ENCODE measurements at regions not wholly inside any gene's neighbourhood (a gene's known extent, or its start where the extent isn't known, plus 50 kb on each side); places are given as distances from the start of the nearest gene placed in this dataset.
"Not testable (repeated sequence)": the region's sequence is repeated elsewhere in the genome, so short reads cannot be mapped to it uniquely, and the experiment has no call there.

DNA sequence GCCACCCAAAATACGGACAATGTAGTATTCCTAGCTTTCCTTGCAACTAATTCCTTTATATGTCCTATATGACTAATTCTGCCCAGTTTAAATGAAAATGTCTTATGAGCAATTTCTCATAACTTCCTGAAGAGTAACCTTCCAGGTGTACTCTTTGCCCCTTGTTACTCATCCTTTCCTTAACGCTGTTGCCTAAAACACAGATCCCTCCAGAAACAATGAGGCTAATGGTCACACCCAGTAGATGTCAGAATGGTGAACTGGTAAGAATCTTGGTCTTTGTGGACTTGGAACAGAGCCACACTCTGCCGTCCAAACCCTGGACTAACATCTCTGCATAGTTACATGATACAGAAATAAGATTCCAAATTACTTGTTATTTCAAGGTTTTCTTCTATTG lies 497.9 kb downstream of the IGSF11 start:
- intact Hi-C loops (cut with DNase I): no loop called here
- DNase-seq (ENCODE audit: low spot score): no peak

GRCh38 chr3:118537454-118537853 lies 497.2 kb downstream of the IGSF11 start:
- intact Hi-C loops (cut with DNase I): no loop called here
- DNase-seq (ENCODE audit: low spot score): no peak

- intact Hi-C loops (cut with DNase I): no loop called here
- no peak for DNase-seq (ENCODE audit: low spot score)
Measured at GRCh38 chr3:118538187-118538586, 496.5 kb downstream of the IGSF11 start.

GRCh38 chr3:118539820-118540447 lies 494.7 kb downstream of the IGSF11 start:
- intact Hi-C loops (cut with DNase I); DNase-seq (ENCODE audit: low spot score): not testable (repeated sequence)

GRCh38 chr3:118540448-118540821 lies 494.2 kb downstream of the IGSF11 start:
- intact Hi-C loops (cut with DNase I); DNase-seq (ENCODE audit: low spot score): not testable (repeated sequence)

DNA sequence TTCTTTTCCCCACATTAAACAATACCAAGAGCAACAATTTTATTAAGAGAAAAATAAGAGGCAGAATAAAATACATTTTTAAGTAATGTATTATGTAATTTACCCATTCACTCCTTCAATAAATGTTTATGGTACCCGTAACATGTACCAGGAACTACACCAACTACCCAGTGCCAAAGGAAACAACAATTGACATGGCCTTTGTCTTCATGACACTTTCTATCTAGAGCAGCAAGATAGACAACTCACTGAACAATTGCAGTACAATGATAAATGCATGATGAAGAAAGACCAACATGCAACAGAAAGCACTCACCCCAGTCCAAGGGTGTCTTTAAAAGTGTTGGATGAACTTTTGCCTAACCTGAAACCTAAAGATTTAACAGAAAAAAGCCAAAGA lies 493.8 kb downstream of the IGSF11 start:
- intact Hi-C loops (cut with DNase I): no loop called here
- no peak for DNase-seq (ENCODE audit: low spot score)

- intact Hi-C loops (cut with DNase I): no loop called here
- DNase-seq (ENCODE audit: low spot score): no peak
Measured at GRCh38 chr3:118541796-118542195, 492.9 kb downstream of the IGSF11 start.

DNA sequence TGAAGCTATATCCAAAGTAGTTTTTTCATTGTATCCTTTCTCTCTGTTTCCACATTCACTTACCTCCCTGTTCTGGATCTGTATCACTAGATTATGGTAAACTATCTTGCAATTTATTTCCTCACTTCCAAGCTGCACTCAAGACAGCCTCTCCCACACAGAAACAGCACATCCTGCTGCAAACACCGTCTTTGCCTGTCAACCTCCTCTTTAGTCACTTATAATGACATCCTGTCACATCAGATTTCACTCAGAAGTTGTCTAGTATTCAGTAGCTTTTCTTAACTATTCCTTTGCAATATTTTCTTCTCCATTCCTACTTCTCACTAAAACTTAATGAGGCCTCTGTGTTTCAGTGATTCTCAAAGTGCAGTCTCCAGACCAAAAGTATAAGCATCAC lies 490.8 kb downstream of the IGSF11 start:
- intact Hi-C loops (cut with DNase I): no loop called here
- no peak for DNase-seq (ENCODE audit: low spot score)

GRCh38 chr3:118544458-118544857 lies 490.2 kb downstream of the IGSF11 start:
- intact Hi-C loops (cut with DNase I): no loop called here
- no peak for DNase-seq (ENCODE audit: low spot score)

DNA sequence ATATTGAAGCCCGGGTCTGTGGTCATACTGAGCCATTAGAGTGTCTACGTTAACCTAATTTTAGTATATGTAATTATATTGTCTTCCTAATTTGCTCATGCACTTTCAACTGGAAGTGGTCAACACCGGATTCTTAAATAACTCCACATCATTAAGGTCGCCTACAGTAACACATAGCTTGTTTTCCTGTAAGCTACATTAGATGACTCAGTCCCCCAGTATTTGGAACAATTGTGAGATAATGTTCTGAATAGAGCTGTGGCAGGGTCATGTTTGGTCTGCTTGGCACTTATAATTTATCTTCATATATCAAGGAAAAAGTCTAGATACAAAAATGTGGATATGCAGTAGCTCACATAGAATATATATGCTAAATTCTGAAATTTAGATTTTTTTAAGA lies 486.2 kb downstream of the IGSF11 start:
- intact Hi-C loops (cut with DNase I): no loop called here
- DNase-seq (ENCODE audit: low spot score): no peak

DNA sequence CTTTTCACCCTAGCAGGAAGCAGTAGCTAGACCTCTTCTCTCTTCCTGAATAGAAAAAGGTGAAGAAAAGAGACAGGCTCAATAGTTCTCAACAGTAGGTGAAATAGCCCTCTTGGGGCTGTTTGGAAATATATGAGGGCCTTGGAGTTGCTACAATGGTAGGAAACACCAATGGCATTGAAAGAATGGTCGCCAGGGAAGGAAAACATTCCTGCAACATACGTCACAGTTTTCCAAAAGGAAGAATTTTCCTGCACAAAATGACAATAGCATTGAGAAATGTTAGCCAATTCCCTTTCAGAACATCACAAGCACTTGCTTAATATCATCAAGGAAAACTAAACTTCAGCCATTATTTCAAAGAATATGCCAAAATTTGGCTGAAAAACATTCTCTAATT lies 484.5 kb downstream of the IGSF11 start:
- no peak for DNase-seq (ENCODE audit: low spot score)
- intact Hi-C loops (cut with DNase I): no loop called here

DNA sequence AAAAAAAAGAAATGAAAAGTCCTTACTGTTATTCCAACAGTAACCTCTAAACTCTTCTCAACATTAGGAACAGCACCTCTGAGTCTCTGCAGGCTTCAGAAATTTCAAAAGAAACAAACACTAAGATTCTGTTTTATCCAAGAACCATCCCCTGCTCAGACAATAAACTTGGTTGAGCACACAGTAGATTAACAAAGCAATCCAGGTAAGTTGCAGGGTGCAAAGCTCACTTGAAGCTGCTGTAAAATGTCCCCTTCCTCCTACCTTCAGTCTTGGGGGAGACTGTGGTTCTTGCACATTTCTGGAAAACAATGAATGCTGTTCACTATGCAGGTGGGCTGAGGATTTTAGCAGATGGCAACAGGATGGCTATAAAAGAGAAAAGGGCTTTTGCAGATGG lies 484.1 kb downstream of the IGSF11 start:
- DNase-seq (ENCODE audit: low spot score): no peak

DNA sequence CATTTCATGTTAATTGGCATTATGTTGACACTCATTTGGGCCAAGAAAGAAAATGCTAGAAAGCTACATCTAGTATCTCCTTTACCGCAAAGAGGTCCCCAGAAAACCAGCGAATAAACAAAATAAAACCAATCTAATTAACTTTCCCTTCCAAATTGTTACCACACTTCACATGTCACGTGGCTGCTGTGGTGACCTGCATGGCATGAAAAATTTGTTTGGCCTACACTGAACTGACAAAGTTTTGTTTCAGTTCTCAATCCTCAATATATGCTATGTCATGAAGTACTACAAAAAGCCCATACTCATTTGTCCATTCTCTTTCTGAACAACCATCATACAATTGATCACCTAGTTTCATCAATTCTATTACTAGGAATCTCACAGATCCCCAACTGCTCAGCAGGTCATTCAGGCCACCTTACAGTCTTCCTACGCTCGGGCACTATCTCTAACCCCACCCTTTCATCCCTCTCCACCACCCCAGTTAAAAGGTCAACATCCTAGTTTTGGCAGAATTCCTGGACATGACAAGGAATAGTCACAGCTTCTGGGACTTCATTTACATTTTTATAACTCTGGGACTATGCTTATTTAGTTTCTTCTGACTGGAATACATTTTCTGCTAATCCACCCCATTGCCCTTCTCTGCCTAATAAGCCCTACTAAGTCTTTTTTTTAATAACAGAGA lies 480.4 kb downstream of the IGSF11 start:
- intact Hi-C loops (cut with DNase I): no loop called here
- DNase-seq (ENCODE audit: low spot score): no peak

More for the DNA sequence above, 484.1 kb downstream of the IGSF11 start:
- intact Hi-C loops (cut with DNase I): no loop called here

DNA sequence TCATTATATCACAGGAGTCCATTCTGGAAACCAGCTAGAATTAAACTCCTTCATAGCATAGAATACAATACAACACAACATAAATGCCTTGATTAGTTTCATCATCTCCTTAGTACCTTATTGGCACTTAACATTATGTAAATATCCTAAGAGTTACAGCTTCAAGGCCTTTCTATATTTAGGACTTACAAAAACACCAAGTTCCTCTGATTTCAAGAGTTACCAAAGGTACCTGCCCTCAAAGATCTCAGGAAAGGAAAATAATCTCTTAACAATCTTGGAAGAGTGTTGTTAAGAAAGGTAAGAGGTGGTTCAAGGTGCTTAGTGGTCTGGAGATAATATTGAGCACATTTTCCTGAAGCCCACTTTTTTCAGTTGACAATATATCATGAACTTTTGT lies 477.7 kb downstream of the IGSF11 start:
- intact Hi-C loops (cut with DNase I): no loop called here
- no peak for DNase-seq (ENCODE audit: low spot score)

GRCh38 chr3:118557513-118557912 lies 477.1 kb downstream of the IGSF11 start:
- DNase-seq (ENCODE audit: low spot score): no peak
- intact Hi-C loops (cut with DNase I): no loop called here

- intact Hi-C loops (cut with DNase I): no loop called here
- DNase-seq (ENCODE audit: low spot score): no peak
Measured at GRCh38 chr3:118559286-118559685, 475.4 kb downstream of the IGSF11 start.

DNA sequence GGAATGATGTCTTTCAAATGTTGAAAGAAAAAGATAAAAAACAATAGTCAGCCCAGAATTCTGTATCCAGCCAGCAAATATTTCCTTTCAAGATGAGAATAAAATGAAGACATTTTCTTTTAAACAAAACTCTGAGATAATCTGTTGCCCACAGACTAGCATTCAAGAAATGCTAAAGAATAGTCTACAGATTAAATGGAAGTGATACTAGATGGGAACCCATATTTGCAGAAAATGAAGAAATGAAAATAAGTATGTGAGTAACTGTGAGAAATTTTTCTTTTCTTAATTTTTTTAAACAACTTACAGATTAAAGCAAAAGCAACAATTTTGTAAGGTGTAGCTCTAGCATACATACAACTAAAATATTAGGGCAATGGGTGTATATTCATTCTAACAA lies 469.8 kb downstream of the IGSF11 start:
- intact Hi-C loops (cut with DNase I): no loop called here
- no peak for DNase-seq (ENCODE audit: low spot score)

- intact Hi-C loops (cut with DNase I): no loop called here
- no peak for DNase-seq (ENCODE audit: low spot score)
Measured at GRCh38 chr3:118573912-118574311, 460.7 kb downstream of the IGSF11 start.

- DNase-seq (ENCODE audit: low spot score): no peak
- intact Hi-C loops (cut with DNase I): no loop called here
Measured at GRCh38 chr3:118577055-118577777, 457.4 kb downstream of the IGSF11 start.

DNA sequence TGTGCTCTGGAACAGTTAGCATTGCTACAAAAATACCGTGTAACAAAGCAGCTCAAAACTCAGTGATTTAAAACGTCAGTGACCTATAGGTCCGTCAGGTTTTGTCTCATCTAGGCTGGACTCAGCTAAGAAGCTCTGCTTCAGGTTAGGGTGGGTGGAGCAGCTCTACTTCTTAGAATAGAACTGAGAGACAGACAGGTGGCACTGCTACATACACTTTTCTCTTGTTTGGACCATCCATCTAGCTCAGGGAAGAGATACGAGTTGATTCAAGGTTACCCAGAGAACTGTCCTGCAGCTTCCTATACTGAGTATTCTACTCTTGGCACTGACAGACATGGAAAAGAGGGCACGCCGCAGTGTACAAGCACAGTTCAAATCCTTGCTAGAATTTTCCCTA lies 456.1 kb downstream of the IGSF11 start:
- DNase-seq (ENCODE audit: low spot score): no peak
- intact Hi-C loops (cut with DNase I): no loop called here

Measured in cardiac septum (tissue), 1 donor.